ENCODE measurements at regions not wholly inside any gene's neighbourhood (a gene's known extent, or its start where the extent isn't known, plus 50 kb on each side); places are given as distances from the start of the nearest gene placed in this dataset.

DNA sequence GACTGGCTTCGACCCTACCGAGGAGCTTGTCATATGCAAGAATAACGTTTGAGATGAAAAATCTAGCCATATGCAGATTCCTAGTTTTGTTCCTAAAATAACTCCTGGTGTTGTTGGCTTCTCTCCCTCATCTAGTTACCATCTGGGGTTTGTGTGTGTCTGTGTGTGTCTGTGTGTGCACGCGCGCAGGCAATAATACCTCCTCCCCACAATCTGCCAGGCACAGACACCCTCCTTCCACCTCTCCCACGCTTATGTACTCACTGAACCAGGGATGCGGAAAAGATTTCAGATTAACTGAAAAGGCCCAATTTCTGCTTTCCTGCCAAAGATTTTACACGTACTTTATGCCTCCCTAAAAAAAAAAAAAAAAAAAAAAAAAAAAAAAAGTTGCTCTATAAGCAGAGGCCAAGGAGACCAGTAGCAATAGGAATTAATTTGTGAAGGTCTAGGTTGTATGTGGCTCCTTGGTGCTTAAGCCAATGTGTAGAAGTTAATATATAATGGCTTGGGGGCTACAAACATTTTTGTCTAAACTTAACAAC lies 452.7 kb downstream of the NUF2 start:
- intact Hi-C loops (cut with micrococcal nuclease): no loop called here
- no peaks in the 10 kb centered on the region for H3K27me3 Mint-ChIP-seq
- H3K27ac Mint-ChIP-seq: no peak overlapping the region
- no peak for DNase-seq
- H3K4me1 Mint-ChIP-seq: no peaks in the 10 kb centered on the region
- no peaks in the 10 kb centered on the region for H3K36me3 Mint-ChIP-seq (ENCODE audit: low read depth)
- H3K4me3 Mint-ChIP-seq: no peak overlapping the region
- H3K9me3 Mint-ChIP-seq: peaks cover 8% of the 10 kb centered on the region

DNA sequence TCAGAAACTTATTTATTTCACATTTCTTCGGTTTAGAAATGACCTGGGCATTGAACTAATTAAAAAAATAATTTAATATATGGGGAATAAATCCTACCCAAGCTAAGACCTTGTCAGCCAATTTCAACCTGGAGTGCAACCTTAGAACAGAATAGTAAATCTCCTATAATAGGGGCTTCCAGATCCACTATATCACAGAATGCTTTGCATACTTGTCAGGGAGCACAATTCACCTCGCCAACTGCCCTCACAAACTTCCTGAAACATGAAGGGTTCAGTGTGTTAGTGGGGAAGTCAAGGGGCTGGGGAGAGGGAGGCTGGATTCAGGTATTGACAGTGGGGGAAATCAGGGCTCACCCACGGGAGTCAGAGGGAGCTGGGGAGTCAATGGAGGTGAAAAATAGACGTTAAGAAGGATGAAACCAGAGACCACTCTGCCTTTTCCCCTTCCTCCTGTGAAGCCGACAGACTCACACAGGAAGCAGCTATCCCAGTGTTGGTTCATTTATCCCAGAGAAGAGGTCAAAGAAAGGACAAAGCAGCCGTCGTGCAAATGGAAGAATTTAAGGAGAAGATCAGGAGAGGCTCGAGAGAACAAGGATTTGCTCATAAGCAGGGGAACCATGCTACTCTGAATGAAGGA lies 453.3 kb downstream of the NUF2 start:
- intact Hi-C loops (cut with micrococcal nuclease): no loop called here
- no peak for DNase-seq
- Mint-ChIP-seq H3K9me3 (peaks cover 8% of the 10 kb centered on the region), H3K36me3 (ENCODE audit: low read depth) (no peaks in the 10 kb centered on the region), H3K27me3 (no peaks in the 10 kb centered on the region), H3K27ac (no peak overlapping the region), H3K4me3 (no peak overlapping the region), H3K4me1 (no peaks in the 10 kb centered on the region)

DNA sequence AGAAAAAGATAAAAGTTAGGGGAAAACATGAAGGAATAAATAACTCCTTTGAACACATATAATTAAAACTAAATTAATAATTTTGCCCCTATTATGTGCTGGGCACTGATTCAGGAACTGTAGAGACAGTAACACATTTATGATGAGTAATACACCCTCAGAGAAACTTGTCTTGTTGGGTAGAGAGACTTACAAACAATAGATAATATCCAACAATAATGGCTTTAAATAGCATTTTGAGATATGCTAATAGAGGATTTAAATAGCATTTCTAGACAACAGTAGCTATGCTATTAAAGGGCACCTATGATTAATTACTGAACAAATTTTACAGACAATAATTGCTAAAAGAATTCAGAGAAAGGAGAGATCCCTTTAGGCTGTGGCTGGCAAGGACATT lies 455.5 kb downstream of the NUF2 start:
- H3K4me1 Mint-ChIP-seq: no peaks in the 10 kb centered on the region
- no peak overlapping the region for H3K27ac Mint-ChIP-seq
- no peak for DNase-seq
- intact Hi-C loops (cut with micrococcal nuclease): no loop called here
- H3K27me3 Mint-ChIP-seq: no peaks in the 10 kb centered on the region
- H3K36me3 Mint-ChIP-seq (ENCODE audit: low read depth): no peaks in the 10 kb centered on the region
- H3K9me3 Mint-ChIP-seq: peaks cover 12% of the 10 kb centered on the region
- H3K4me3 Mint-ChIP-seq: no peak overlapping the region

DNA sequence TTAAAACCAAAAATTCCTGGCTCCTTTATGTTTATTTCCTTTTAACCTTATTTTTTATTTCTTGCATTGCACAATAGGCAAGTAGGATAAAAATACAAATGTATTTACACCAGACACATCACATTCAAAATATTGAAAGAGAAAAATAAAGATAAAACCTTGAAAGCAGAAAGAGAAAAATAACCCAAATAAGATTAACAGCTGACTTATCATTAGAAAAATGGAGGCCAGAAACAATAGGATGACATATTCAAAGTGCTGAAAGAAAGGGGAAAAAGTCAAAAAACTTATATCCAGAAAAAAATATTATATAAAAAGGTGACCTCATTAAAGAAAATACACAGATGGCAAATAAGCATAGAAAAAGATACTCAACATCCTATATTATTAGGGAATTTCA lies 459.4 kb downstream of the NUF2 start:
- H3K4me3 Mint-ChIP-seq: no peak overlapping the region
- H3K4me1 Mint-ChIP-seq: no peaks in the 10 kb centered on the region
- intact Hi-C loops (cut with micrococcal nuclease): no loop called here
- H3K36me3 Mint-ChIP-seq (ENCODE audit: low read depth): no peaks in the 10 kb centered on the region
- DNase-seq: no peak
- H3K27me3 Mint-ChIP-seq: no peaks in the 10 kb centered on the region
- no peak overlapping the region for H3K27ac Mint-ChIP-seq
- peaks cover 9% of the 10 kb centered on the region for H3K9me3 Mint-ChIP-seq

DNA sequence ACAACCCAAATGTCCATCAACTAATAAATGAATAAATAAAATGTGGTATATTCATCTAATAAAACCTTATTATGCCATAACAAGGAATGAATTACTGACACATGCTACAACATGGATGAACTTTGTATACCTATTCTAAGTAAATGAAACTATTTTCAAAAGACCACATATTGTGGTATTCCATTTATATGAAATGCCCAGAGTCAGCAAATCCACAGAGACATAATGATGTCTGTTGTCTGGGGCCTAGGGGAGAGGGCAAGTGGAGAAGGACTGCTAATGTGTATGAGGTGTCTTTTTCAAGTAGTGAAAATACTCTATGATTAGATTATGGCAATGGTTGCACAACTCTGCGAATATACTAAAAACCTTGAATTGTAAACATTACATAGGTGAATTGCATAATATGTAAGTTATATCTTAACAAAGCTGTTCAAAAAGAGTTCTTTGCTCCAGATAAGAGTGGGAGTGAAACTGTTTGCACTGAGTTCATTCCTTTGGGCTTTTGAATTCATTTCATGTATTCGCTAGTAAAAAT lies 464.2 kb downstream of the NUF2 start:
- Mint-ChIP-seq H3K4me1 (no peaks in the 10 kb centered on the region), H3K27ac (no peak overlapping the region), H3K4me3 (no peak overlapping the region), H3K36me3 (ENCODE audit: low read depth) (no peaks in the 10 kb centered on the region), H3K9me3 (peaks cover 4% of the 10 kb centered on the region), H3K27me3 (no peaks in the 10 kb centered on the region)
- intact Hi-C loops (cut with micrococcal nuclease): no loop called here
- DNase-seq: no peak

DNA sequence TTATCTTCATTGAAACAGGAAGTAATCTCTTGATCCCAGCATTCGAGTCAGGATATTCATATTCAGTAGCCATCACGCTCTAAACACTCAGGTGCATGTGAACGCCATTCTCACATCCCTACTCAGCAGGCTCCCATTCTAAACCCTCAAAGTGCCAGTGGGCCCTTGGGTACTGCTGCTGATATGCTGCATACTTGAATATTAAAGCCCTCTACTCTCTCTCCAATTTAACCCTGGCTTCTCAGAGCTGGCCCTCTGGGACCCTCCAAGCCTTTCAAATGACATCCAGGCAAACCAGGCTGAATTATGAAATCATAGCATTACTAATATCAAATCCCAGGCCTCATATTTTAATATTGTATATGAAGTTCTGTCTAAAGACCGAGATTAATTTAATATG lies 468.2 kb downstream of the NUF2 start:
- Mint-ChIP-seq H3K4me3 (no peak overlapping the region), H3K9me3 (no peaks in the 10 kb centered on the region), H3K27ac (no peak overlapping the region), H3K36me3 (ENCODE audit: low read depth) (no peaks in the 10 kb centered on the region), H3K4me1 (no peaks in the 10 kb centered on the region), H3K27me3 (no peaks in the 10 kb centered on the region)
- DNase-seq: no peak
- intact Hi-C loops (cut with micrococcal nuclease): no loop called here

DNA sequence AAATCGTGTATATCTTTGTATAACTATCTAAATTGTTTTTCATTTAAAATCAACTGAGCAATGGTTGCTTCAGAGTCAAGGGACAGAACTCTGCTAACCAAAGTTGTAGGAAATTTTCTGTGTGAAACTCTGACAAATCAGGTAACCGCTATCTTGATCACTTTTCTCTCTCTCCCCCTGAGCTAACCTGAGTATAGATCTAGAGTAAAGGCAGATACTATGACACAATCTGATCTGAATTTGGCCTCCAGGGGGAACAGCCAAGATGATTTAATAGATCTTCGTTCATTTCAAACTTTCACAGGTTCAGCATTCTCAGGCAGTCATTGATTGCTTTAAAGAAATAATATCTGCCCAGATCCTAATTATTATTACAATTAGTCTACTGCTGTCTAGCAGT lies 472.8 kb downstream of the NUF2 start:
- peaks cover 5% of the 10 kb centered on the region for H3K9me3 Mint-ChIP-seq
- no peak for DNase-seq
- no peaks in the 10 kb centered on the region for H3K36me3 Mint-ChIP-seq (ENCODE audit: low read depth)
- no peak overlapping the region for H3K4me3 Mint-ChIP-seq
- no peaks in the 10 kb centered on the region for H3K27me3 Mint-ChIP-seq
- intact Hi-C loops (cut with micrococcal nuclease): no loop called here
- H3K27ac Mint-ChIP-seq: no peak overlapping the region
- no peaks in the 10 kb centered on the region for H3K4me1 Mint-ChIP-seq

DNA sequence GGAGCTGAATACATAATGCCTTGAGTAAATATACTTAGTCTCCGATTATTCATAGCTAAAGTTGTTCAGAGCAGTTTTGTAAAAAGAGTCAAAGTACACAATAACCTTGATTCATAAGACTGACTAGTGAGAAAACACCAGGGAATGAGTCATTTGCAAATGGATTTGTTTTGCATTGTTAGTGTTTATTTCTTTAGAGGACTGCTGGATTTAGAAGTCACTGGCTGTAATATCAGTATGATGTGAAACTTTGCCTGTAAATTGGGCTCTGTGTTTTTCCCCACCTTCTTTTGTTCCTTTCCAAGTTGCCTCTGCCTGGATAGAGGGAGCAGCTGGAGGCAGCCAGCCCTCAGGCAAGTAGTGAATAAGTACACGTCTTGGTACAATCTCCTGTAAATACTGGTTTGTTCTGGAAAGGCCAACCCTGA lies 474.7 kb downstream of the NUF2 start:
- no peaks in the 10 kb centered on the region for H3K36me3 Mint-ChIP-seq (ENCODE audit: low read depth)
- H3K4me3 Mint-ChIP-seq: no peak overlapping the region
- H3K4me1 Mint-ChIP-seq: no peaks in the 10 kb centered on the region
- no peaks in the 10 kb centered on the region for H3K27me3 Mint-ChIP-seq
- H3K9me3 Mint-ChIP-seq: peaks cover 5% of the 10 kb centered on the region
- DNase-seq: no peak
- intact Hi-C loops (cut with micrococcal nuclease): no loop called here
- no peak overlapping the region for H3K27ac Mint-ChIP-seq

DNA sequence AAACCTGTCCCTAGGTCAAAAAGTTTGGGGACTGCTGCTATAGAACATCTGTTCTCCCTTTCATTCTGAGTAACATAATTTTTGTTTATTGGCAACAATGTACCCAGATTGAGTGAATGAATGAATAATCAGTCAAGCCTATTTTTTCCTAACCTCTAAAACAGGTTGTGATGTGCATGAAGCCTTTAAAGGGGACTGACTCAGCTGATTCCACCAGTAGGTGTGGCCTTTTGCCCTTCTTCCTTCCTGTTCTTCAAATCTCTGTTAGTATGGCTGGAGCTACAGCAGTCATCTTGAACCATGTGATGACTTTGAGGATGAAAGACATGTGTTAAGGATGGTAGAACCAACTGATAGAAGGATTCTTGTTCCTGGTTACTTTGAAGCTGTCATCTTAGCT lies 476.1 kb downstream of the NUF2 start:
- intact Hi-C loops (cut with micrococcal nuclease): no loop called here
- no peaks in the 10 kb centered on the region for H3K4me1 Mint-ChIP-seq
- no peak overlapping the region for H3K4me3 Mint-ChIP-seq
- no peaks in the 10 kb centered on the region for H3K36me3 Mint-ChIP-seq (ENCODE audit: low read depth)
- peaks cover 5% of the 10 kb centered on the region for H3K9me3 Mint-ChIP-seq
- H3K27ac Mint-ChIP-seq: no peak overlapping the region
- no peak for DNase-seq
- no peaks in the 10 kb centered on the region for H3K27me3 Mint-ChIP-seq

DNA sequence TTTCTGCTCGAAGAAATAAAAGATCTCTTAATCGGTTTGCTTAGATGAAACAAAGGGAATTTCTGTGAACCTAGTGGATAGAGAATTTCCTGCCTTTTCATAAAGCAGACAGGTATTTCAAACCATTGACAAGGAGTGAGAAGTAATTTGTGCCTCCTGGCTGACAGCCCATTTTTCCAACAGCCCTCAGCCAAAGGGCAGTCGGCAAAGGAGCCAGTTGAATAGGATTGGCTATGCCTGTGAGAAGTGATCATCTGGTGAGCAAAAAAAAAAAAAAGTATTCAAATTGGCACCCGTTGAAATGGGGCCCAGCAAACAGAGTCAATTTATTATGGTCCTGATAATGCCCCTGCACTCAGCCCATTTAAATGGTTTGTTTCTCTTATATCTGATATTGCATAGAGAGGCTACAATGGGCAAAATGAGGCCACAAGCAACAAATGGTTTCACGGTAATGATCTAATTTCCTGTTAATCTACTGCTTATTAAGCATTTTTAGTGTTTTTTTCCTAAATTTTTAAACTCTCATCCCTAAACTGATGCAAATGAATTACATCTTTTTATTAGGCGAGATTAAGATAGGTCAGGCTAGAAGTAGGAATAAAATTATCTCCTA lies 477.5 kb downstream of the NUF2 start:
- Mint-ChIP-seq H3K36me3 (ENCODE audit: low read depth) (no peaks in the 10 kb centered on the region), H3K27me3 (no peaks in the 10 kb centered on the region), H3K9me3 (peaks cover 5% of the 10 kb centered on the region), H3K4me3 (no peak overlapping the region), H3K4me1 (no peaks in the 10 kb centered on the region), H3K27ac (no peak overlapping the region)
- intact Hi-C loops (cut with micrococcal nuclease): no loop called here
- DNase-seq: no peak

DNA sequence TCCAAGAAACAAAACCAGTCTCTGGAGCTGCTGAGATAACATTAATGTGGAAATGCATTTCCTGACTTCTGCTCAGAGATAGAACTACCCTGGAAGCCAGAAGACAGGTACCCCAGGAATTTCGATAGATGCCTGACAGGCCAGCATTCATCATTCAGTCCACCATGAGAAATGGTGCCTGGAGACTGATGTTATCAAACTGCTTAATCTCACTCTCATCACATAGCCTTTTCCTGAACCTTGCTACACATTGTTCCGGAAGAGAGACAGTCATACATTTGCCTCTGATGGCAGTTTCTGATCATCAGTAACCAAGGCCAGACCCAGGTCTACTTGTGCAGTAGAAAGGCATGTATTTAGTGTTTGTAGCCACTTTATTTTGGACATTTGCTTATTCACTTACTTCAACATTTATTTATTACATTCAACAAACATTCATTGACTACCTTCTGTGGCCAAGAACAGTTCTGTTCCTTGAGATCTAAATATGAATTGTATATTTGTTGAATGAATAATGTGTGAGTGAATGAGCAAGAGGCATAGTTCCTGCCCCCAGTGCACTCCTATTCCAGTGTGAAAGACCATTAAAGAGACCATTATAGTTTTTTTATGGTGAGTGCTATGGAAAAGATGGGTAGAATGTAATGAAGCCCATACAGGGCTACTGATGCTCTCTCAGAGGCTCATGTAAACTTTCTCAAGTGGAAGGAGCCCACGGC lies 485.7 kb downstream of the NUF2 start:
- no peaks in the 10 kb centered on the region for H3K27me3 Mint-ChIP-seq

DNA sequence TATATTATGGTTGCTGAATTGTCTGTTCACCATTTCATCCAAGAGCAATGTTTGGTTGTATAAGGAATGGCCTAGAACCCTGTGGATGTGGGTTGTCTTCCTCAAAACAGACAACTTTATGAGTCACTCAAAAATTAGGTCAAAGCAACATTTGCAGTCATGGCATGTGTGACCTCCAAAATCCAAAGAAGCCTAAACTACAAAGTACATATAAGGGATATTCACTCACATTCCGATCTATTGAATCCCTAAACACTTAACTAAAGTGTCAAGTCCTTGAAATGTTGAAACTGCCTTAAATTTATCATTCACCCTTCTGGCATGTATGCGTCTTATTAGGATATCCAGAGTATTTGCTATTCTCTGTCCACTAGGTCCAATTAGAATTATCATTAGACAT lies 491.5 kb downstream of the NUF2 start:
- Mint-ChIP-seq H3K27me3 (no peaks in the 10 kb centered on the region), H3K4me3 (no peak overlapping the region), H3K4me1 (no peaks in the 10 kb centered on the region), H3K27ac (no peak overlapping the region), H3K36me3 (ENCODE audit: low read depth) (no peaks in the 10 kb centered on the region), H3K9me3 (no peaks in the 10 kb centered on the region)
- DNase-seq: no peak
- intact Hi-C loops (cut with micrococcal nuclease): no loop called here

More for the DNA sequence above, 485.7 kb downstream of the NUF2 start:
- Mint-ChIP-seq H3K4me1 (no peaks in the 10 kb centered on the region), H3K36me3 (ENCODE audit: low read depth) (no peaks in the 10 kb centered on the region), H3K27ac (no peak overlapping the region), H3K4me3 (no peak overlapping the region), H3K9me3 (no peaks in the 10 kb centered on the region)
- intact Hi-C loops (cut with micrococcal nuclease): no loop called here
- DNase-seq: no peak

DNA sequence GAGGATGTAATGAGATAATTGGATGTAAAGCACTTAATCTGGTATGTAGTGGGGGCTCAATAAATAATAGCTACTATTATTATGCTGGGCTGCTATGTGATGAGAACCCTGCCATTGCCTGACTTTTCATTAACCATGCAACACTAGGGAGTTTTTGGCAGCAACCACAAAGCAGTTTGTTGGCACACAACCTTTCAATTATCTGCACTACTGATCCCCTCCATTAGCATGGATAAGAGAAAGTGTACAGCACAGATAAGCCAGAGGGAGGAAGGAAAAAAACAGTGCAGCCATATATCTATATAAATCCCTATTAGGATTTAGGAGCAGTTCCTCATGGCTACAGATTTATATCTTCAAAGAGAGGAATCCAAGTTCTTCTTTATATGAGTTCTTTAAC lies 498.5 kb downstream of the NUF2 start:
- Mint-ChIP-seq H3K4me3 (no peak overlapping the region), H3K9me3 (no peaks in the 10 kb centered on the region), H3K4me1 (no peaks in the 10 kb centered on the region), H3K27ac (no peak overlapping the region), H3K27me3 (no peaks in the 10 kb centered on the region), H3K36me3 (ENCODE audit: low read depth) (no peaks in the 10 kb centered on the region)
- DNase-seq: no peak
- intact Hi-C loops (cut with micrococcal nuclease): no loop called here

DNA sequence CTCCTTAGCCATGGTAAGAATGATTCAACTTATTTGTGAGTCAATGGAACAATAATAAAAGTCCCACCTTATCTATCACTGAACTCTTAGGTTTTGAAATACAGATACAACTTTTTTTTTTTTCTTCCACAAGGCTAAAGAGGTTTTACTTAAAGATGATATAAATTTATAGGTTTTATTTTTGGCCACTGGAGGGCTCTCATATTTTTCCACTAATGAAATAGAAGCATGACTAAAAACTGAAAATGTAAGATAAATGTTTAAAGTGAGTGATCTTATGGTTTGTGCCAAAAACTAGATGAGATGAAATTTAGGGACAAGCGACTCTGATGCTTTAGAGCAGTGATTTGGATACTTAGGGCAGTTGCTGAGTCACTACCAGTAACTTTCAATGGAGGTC lies 499.0 kb downstream of the NUF2 start:
- Mint-ChIP-seq H3K9me3 (no peaks in the 10 kb centered on the region), H3K27ac (no peak overlapping the region), H3K4me1 (no peaks in the 10 kb centered on the region), H3K36me3 (ENCODE audit: low read depth) (no peaks in the 10 kb centered on the region), H3K4me3 (no peak overlapping the region), H3K27me3 (no peaks in the 10 kb centered on the region)
- DNase-seq: no peak
- intact Hi-C loops (cut with micrococcal nuclease): no loop called here

Measured in activated CD4-positive, alpha-beta T cell treated with anti-CD3 and anti-CD28 coated beads, Interleukin-2, amount 10 ng/mL, durations not matched to agents 24 days and 14 days (primary cell).